GM19467 (cell line): ENCODE measurements at regions not wholly inside any gene's neighbourhood (a gene's known extent, or its start where the extent isn't known, plus 50 kb on each side); places are given as distances from the start of the nearest gene placed in this dataset.
"Not testable (repeated sequence)": the region's sequence is repeated elsewhere in the genome, so short reads cannot be mapped to it uniquely, and the experiment has no call there.

ENCODE experiments used
- ATAC-seq: cut with Tn5 transposase; IDR thresholded peaks from one replicate; pipeline ENCODE4 v1.9.1; 2021; ENCODE audit warnings: mild to moderate bottlenecking, moderate library complexity; ENCODE audit not compliant: unreplicated experiment

DNA sequence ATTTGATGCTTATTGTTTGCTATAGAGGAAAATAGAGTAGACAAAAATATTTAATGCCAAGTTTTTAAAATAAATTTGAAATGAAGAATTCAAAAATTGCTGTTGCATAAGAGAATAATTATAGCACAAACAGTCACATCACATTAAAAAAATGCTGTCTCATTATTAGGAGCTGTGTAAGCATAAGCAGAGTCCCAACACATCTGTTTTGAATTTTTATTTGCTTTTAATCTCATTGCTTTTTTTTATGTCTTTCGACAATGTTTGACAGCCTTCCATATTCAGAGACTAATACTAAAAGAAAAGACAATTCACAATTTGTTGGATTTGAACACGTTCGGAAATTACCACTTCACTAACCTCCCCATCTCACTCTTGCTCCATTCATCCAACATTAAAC is 143.5 kb downstream of the TFPI2 start:
- ATAC-seq = no peak

DNA sequence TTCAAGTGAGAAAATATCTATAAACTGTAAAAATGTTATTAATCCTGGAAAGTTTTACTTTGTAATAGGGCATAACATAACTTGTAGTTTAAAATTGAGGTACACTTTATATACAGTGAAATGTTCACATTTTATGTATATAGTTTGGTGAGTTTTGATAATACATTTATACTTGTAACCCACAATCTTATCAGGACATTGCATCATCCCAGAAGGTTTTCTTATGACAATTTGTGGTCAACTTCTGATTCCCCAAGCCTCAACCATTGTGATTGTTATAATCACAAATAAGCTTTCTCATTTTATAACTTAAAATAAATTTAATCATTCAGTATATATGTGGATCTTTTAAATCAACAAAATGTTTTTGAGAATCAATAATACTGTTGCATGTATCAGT is 151.1 kb downstream of the TFPI2 start:
- no peak for ATAC-seq

DNA sequence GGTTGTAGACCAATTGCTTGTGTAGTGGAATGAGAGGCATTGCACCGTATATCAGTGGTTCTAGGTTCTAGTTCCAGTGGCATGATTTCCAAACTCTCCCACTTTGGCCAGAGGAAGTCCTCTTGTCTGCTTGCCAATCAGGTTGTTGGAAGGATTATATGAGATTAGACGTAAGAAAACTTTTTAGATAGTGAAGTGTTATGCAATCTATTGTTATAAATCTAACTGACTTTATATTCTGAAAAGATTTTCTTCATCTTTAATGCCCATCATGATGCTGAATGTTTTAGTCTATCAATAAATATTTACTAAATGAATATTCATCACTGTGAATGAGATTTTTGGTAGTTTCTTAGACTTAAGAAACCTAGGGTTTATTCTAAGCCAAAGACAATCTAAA is 152.6 kb downstream of the TFPI2 start:
- ATAC-seq = no peak

DNA sequence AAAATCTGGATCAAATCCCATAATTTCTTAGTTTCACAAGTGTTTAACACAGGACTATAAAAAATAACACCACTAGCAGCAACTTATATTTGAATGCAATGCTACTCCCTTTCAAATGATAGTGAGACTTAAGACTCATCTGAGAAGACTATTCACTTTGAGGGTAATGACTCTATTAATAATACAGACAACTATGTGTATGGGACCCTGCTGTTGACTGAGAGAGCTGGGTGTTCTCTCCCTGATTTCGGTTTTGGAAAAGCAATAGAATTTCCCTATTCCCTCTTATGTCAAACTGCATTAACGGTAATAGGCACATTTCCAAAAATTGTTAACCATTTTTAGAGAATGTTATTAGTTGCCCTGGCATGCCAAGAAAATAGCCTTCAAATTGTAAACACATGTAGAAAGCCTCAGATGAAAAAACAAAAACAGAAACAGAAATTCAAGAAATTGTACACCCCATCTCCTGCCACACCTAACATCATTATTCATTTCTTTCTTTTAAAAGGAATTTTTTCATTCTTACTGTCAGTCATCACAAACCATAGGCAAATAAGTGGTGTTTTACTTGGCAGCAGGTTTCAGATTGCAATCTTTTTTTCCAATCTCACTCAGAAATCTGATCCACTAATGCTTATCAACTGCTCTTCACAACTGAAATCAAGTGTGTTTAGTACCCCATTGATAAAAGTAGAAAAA is 153.7 kb downstream of the TFPI2 start:
- ATAC-seq = no peak

DNA sequence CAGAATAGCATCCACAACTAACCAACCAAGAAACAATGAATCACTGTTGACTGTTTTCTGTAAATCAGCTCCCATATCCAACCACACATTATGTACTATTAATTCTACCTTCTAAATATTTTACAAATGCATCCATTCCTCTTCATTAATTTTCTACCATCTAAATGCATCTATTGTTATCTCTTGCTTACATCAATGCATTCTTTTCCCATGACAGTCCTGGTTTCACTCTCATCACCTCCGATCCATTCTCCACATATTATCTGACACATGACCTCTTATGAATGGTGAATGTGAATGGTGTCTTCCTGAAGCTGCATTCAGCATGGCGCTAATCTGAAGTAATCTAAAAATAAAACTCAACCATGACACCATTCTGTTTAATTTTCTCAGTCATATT is 153.8 kb upstream of the CALCR start:
- ATAC-seq = no peak

DNA sequence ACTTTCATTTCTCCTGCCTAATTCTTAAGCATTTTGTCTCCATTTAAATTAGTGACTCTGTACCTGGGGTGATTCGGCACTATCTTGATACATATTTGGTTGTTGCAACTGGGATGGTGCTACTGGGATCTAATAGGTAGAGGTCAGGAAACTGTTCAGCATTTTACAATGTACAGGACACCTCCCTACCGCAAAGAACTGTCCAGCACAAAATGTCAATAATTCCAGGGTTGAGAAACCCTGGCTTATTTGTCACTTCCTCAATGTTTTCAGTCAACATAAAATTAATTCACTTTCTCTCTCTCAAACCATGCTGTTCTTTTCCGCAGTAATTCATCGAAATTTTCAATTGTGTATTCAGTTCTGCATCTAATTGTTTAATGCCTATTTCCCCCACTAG is 151.4 kb upstream of the CALCR start:
- ATAC-seq = no peak

DNA sequence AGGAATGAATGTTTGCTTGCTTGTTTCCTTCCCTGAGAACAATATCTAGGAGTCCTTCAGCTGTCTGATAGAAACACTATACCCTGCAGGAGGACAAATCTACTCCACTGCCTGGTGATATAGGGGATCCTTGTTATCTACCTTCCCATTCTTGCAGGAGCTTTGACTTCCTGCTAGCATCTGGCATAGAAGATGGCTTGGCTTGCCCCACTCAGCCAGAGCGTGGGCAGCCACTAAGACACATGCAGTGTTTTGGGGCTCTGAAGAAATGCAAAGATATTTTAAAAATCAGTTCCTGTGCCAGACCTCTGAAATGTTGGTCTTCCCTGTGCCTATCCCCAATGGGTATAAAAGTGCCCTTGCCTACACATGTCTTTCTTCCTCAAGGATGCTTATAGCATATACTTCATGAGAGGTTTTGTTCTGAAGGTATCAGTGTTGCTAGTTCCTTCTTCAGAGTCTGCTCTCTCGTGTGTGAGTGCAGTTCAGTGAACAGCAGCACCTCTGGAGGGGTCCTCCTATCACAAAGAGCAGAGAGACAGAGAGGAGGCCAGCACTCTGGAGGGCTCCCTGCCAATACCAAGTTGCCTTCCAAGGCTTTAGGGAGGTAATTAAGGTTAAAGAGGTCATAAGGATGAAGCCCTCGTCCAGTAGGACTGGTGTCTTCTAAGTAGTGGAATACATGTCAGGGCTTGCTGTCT is 149.1 kb upstream of the CALCR start:
- no peak for ATAC-seq

DNA sequence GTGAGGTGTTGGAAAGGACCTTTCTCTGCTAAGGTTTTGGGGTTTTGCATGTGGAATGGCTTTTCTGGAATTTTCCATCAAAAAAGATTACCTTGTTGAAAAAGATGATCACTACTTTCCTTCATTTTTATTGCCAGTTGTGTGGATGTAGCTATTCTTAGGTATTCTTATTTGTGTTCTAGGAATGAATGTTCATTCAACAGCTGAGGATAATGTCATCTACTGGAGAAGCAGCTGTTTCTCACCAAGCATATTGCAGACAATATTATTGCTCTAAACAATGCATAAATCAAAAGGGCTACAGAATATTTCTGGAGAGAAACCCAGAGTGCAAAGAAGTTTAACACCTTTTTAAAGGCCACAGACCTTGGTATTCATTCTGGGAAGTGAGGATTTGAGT is 145.6 kb upstream of the CALCR start:
- ATAC-seq = no peak

DNA sequence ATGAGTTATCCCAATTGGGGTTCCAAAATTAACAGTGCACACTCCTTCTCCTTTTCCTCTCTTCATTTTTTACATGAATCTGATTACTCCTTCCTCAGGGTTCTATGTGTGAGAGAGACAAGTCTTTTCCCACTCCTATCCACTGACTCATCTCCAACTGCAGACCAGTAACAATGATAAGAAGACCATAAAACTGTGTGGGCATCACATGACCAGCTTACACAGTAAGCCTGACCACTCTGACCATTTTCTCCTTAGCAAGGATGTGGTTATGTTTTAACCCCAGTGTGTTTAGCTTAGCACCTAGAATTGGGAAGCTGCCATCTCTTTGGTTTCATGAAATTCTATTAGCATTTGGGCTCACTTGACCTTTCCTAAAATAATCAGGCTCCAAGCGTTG is 145.0 kb upstream of the CALCR start:
- no peak for ATAC-seq

DNA sequence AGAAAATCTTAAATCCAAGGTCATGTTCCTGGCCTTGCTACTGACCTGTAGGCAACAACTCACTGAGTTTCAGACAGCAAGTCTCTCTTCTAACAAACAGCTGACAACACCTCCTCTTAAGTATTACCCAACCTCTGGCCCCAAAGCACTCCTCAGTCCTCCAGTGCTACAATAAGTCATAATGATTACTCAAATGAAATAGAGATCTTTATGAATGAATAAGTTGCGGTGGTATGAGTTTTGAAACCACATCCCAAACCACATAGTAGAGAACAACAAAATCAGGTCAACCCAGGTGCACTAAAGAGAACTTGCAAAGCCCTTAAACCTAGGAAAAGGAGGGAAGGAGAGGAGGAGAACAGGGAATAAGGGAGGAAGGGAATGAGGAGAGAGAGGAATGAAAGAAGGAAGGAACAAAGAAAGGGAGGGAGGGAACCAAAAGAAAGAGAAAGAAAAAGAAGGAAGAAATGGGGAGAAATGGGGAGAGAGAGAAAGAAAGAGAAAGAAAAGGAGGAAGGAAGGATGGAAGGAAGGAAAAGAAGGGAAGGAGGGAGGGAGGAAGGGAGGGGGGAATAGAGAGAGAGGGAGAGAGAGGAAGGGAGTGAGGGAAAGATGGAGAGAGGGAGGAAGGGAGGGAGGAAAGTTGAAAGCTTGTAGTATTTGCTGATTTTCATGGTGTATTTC is 142.8 kb upstream of the CALCR start:
- no peak for ATAC-seq

DNA sequence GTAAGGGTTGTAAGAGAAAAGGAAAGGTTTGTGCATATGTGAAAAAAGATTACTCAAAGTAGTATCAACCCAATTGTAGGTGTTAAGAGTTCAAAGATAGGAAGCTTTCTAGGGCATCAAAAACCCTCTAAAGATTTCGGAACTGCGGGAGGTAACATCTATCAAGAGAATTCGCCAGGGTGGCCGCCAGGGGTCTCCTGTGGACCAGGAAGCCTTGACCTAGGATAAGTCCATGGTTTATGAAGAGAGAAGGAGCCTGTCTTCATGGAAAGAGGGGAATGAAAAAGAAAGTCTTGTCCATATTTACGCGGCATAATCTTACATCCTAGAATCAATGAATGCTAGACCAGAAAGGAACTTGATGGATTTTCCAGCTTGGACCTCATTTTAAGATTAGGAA is 140.7 kb upstream of the CALCR start:
- no peak for ATAC-seq

DNA sequence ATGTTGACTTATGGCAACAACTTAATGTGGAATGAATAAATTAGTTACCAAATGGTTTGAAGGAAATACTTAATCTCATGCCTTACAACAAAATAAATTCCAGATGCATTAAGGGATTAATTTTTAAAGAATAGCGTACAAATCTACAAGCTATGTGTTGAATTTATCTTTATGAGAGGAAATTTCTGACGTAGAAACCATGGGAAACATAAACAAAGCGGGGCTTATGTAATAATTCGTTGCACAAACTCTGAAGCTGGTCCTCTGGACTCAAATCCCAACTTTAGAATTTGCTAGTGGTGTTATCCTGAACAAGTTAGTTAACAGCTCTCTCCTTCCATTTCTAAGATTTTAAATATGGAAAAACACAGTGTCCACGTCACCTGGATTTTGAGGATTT is 137.4 kb upstream of the CALCR start:
- ATAC-seq = no peak

DNA sequence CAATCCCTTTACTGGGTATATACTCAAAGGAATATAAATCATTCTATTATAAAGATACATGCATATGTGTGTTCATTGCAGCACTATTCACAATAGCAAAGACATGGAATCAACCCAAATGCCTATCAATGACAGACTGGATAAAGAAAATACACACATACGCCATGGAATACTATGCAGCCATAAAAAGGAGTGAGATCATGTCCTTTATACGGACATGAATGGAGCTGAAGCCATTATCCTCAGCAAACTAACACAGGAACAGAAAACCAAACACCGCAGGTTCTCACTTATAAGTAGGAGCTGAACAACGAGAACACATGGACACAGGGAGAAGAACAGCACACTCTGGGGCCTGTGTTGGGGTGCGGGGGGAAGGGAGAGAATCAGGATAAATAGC is 133.7 kb upstream of the CALCR start:
- ATAC-seq = not testable (repeated sequence)

DNA sequence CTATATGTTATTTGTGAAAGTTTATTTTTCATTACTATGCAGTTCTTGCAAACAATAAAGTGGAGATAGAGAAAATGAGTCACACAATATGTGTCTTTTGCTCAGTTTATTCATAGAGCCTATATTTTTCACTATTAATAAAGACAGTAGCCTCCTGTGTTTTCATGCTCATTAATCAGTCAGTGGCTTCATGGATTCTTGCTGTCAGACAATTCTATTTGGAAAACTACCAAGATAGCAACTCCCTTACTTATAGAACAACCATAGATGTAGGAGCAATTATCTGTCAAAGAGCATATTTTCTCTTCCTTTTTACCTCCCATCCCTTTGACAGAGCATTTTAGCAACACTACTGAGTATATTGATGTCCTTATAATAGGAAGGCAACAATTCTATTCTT is 132.7 kb upstream of the CALCR start:
- no peak for ATAC-seq

DNA sequence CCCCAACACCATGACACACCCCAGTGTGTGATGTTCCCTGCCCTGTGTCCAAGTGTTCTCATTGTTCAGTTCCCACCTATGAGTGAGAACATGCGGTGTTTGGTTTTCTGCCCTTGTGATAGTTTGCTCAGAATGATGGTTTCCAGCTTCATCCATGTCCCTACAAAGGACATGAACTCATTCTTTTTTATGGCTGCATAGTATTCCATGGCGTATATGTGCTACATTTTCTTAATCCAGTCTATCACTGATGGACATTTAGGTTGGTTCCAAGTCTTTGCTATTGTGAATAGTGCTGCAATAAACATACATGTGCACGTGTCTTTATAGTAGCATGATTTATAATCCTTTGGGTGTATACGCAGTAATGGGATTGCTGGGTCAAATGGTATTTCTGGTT is 131.6 kb upstream of the CALCR start:
- not testable (repeated sequence) for ATAC-seq

DNA sequence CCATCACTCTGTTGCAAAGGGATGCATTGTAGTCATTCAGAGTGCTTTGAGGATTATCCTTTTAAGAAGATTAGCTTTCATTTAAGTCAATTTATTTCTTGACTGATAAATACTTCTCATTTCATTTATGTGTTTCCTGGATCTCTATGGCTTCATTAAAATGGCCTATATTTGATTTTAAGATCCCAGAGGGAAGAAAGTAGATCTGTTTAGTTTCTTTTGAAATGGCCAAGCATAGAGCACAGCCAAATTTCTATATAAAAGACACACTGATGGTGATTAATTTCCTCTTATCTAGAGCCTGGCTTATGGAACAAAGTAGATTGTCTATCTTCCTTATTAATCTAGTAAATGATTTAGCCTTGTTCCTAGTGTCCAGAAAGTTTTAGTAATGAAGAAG is 129.7 kb upstream of the CALCR start:
- ATAC-seq = no peak

DNA sequence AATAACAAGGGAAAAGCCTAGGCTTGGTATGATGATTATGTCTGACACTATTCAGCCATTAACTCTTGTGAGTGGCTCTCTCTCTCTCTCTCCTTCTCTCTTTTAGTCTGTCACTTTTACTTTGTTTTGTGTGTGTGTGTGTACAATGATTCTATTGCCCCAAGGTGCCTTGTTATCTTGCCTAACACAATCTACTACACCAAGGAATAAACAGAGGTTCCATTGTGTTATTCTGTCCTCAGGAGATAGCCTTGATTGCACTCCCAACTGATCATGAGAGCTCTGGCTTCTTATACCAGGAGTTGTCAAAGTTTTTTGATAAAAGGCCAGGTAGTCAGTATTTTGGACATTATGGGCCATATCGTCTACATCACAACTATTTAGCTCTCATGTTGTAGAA is 123.4 kb upstream of the CALCR start:
- no peak for ATAC-seq

DNA sequence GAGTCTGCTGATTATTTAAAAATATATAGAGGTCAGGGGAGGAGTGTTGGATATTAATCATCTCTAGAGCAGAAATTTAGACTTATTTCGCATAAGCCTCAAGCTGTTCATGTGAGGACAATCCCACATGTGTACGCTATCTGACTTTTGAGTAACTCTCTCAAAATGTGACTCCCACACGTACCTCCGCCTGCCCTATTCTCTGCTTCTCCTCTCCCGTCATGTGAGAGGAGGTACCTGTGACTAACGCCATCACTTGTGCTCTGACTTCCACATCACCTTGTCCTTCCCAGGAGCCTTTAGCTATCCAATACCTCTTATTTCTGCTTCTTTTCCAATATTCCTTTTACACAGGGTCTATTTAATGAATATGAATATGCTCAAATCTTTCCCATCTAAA is 119.3 kb upstream of the CALCR start:
- ATAC-seq = no peak

DNA sequence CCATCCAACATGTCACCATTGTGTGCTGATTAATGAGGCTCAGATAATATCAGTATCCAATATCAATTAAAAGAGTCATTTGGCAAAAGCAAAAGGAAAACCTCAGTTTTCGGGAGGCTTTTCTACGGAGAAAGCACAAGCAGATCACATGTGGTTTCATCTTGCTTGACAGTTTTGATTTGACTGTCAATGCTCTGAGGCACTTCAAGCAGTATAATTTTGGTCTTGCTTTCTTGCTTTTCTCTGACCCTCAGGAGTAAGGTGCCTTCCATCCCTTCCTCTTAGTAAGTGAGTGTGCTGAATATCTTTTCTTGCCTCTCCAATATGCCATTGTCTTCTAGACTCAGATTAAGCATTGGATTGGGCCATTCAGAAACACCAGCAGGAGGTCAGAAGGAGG is 115.5 kb upstream of the CALCR start:
- ATAC-seq = no peak

DNA sequence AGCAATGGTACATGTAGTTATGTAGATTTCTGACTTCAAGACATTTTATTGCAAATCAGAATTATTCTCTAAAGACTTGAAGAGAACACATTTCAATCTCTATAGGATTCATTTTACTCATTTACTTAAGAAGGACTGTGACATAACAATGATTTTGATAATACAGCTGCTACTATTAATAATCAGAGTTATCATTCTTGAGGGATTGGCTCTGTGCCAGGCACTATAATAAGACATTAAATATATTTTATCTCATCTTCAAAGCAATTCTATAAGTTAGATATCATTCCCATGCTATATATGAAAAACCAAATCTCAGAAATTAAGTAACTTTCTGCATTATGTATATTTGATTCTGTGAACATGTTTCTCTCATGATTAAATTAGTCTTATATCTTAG is 103.7 kb upstream of the CALCR start:
- ATAC-seq = no peak

DNA sequence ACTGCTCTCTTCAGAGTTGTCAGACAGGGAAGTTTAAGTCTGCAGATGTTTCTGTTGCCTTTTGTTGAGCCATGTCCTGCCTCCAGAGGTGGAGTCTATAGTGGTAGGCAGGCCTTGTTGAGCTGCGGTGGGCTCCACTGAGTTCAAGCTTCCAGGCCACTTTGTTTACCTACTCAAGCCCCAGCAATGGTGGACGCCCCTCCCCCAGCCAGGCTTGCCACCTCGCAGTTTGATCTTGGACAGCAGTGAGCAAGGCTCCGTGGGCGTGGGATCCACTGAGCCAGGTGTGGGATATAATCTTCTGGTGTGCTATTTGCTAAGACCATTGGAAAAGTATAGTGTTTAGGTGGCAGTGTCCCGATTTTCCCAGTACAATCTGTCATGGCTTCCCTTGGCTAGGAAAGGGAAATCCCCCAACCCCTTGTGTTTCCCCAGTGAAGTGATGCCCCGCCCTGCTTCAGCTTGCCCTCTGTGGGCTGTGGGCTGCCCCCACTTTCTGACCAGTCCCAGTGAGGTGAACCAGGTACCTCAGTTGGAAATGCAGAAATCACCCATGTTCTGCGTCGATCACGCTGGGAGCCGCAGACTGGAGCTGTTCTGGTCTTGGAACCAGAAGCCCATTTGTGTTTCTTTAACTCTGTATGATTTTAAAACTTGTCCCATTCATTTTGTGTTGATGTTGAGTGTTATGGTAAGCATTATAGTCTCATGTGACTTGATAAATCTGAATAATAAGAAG is 89.2 kb upstream of the CALCR start:
- ATAC-seq = no peak

DNA sequence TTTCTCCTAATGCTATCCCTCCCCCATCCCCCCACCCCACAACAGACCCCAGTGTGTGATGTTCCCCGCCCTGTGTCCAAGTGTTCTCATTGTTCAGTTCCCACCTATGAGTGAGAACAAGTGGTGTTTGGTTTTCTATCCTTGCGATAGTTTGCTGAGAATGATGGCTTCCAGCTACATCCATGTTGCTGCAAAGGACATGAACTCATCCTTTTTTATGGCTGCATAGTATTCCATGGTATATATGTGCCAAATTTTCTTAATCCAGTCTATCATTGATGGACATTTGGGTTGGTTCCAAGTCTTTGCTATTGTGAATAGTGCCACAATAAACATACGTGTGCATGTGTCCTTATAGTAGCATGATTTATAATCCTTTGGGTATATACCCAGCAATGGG is 83.6 kb upstream of the CALCR start:
- not testable (repeated sequence) for ATAC-seq
